Activated CD4-positive, alpha-beta T cell treated with anti-CD3 and anti-CD28 coated beads, Interleukin-10, Interleukin-2, amounts not matched to agents 100 ng/mL and 50 ng/mL, durations not matched to agents 16 hours and 8 hours (primary cell): ENCODE measurements at regions not wholly inside any gene's neighbourhood (a gene's known extent, or its start where the extent isn't known, plus 50 kb on each side); places are given as distances from the start of the nearest gene placed in this dataset.
"Not testable (repeated sequence)": the region's sequence is repeated elsewhere in the genome, so short reads cannot be mapped to it uniquely, and the experiment has no call there.

ENCODE experiments used
- DNase-seq: peaks from one replicate; pipeline ENCODE4 v3.0.0-alpha.2; 2020

GRCh38 chr6:48986845-48987244, 476.2 kb downstream of the MMUT start:
- no peak for DNase-seq

GRCh38 chr6:48986105-48986504, 476.9 kb downstream of the MMUT start:
- DNase-seq, result no peak

GRCh38 chr6:48985025-48985424, 478.0 kb downstream of the MMUT start:
- DNase-seq, result no peak

GRCh38 chr6:48983968-48984367, 479.1 kb downstream of the MMUT start:
- not testable (repeated sequence) for DNase-seq

- no peak for DNase-seq
Measured at GRCh38 chr6:48983377-48983776, 479.7 kb downstream of the MMUT start.

- DNase-seq, result no peak
Measured at GRCh38 chr6:48979806-48980205, 483.2 kb downstream of the MMUT start.

- no peak for DNase-seq
Measured at GRCh38 chr6:48979085-48979484, 484.0 kb downstream of the MMUT start.

GRCh38 chr6:48978016-48978415, 485.0 kb downstream of the MMUT start:
- DNase-seq, result no peak

GRCh38 chr6:48977573-48977972, 485.5 kb downstream of the MMUT start:
- DNase-seq, result no peak

- no peak for DNase-seq
Measured at GRCh38 chr6:48973491-48973890, 489.6 kb downstream of the MMUT start.

GRCh38 chr6:48961781-48962415, 501.2 kb downstream of the MMUT start:
- no peak for DNase-seq

GRCh38 chr6:48959251-48960060, 503.6 kb downstream of the MMUT start:
- DNase-seq, result no peak

GRCh38 chr6:48957781-48958180, 505.3 kb downstream of the MMUT start:
- no peak for DNase-seq

GRCh38 chr6:48951917-48952316, 511.1 kb downstream of the MMUT start:
- DNase-seq, result no peak

GRCh38 chr6:48944276-48944675, 518.8 kb downstream of the MMUT start:
- not testable (repeated sequence) for DNase-seq

- no peak for DNase-seq
Measured at GRCh38 chr6:48933136-48933535, 529.9 kb downstream of the MMUT start.

- DNase-seq, result no peak
Measured at GRCh38 chr6:48928937-48929336, 534.1 kb downstream of the MMUT start.

GRCh38 chr6:48922837-48923236, 540.2 kb downstream of the MMUT start:
- DNase-seq, result no peak

- no peak for DNase-seq
Measured at GRCh38 chr6:48919555-48919954, 543.5 kb downstream of the MMUT start.

GRCh38 chr6:48917233-48917632, 545.8 kb downstream of the MMUT start:
- no peak for DNase-seq

- DNase-seq, result no peak
Measured at GRCh38 chr6:48916607-48917006, 546.4 kb downstream of the MMUT start.

GRCh38 chr6:48915591-48915990, 547.5 kb downstream of the MMUT start:
- no peak for DNase-seq

- DNase-seq, result no peak
Measured at GRCh38 chr6:48912503-48912902, 550.5 kb downstream of the MMUT start.

GRCh38 chr6:48904809-48905208, 558.2 kb downstream of the MMUT start:
- no peak for DNase-seq

- DNase-seq, result no peak
Measured at GRCh38 chr6:48894469-48894868, 568.6 kb downstream of the MMUT start.
